ENCODE measurements at regions not wholly inside any gene's neighbourhood (a gene's known extent, or its start where the extent isn't known, plus 50 kb on each side); places are given as distances from the start of the nearest gene placed in this dataset.
"Not testable (repeated sequence)": the region's sequence is repeated elsewhere in the genome, so short reads cannot be mapped to it uniquely, and the experiment has no call there.

GRCh38 chr5:111820072-111820471 is 63.1 kb upstream of the NREP start:
- POLR2A ChIA-PET = no interaction called here
- no peak overlapping the region for H3K27ac Mint-ChIP-seq
- no peak for DNase-seq
- H3K4me3 Mint-ChIP-seq = no peak overlapping the region
- CTCF ChIA-PET = no interaction called here
- no peaks in the 10 kb centered on the region for H3K9me3 Mint-ChIP-seq
- peaks cover 2% of the 10 kb centered on the region for H3K27me3 Mint-ChIP-seq
- no peaks in the 10 kb centered on the region for H3K4me1 Mint-ChIP-seq
- no peaks in the 10 kb centered on the region for H3K36me3 Mint-ChIP-seq (ENCODE audit: low read depth)

- H3K36me3 Mint-ChIP-seq (ENCODE audit: low read depth); H3K4me3 Mint-ChIP-seq; H3K27me3 Mint-ChIP-seq; DNase-seq; H3K9me3 Mint-ChIP-seq; CTCF ChIA-PET; H3K27ac Mint-ChIP-seq; POLR2A ChIA-PET; H3K4me1 Mint-ChIP-seq: not testable (repeated sequence)
Measured at GRCh38 chr5:111819028-111819427, 62.0 kb upstream of the NREP start.

- ChIA-PET CTCF (no interaction called here), POLR2A (no interaction called here)
- no peaks in the 10 kb centered on the region for H3K9me3 Mint-ChIP-seq
- H3K36me3 Mint-ChIP-seq (ENCODE audit: low read depth) = no peaks in the 10 kb centered on the region
- no peaks in the 10 kb centered on the region for H3K27me3 Mint-ChIP-seq
- no peak for DNase-seq
- H3K4me3 Mint-ChIP-seq = no peak overlapping the region
- H3K27ac Mint-ChIP-seq = no peak overlapping the region
- no peaks in the 10 kb centered on the region for H3K4me1 Mint-ChIP-seq
Measured at GRCh38 chr5:111813537-111813936, 56.5 kb upstream of the NREP start.

GRCh38 chr5:111810112-111810511 is 53.1 kb upstream of the NREP start:
- no peak for DNase-seq
- Mint-ChIP-seq H3K36me3 (ENCODE audit: low read depth) (no peaks in the 10 kb centered on the region), H3K9me3 (no peaks in the 10 kb centered on the region), H3K27me3 (no peaks in the 10 kb centered on the region), H3K4me1 (no peaks in the 10 kb centered on the region), H3K27ac (no peak overlapping the region), H3K4me3 (no peak overlapping the region)
- POLR2A ChIA-PET = no interaction called here
- CTCF ChIA-PET = no interaction called here

Data from activated CD4-positive, alpha-beta memory T cell treated with anti-CD3 and anti-CD28 coated beads, Interleukin-2, amount 10 ng/mL, durations not matched to agents 7 days and 5 days (primary cell).